ENCODE measurements at regions not wholly inside any gene's neighbourhood (a gene's known extent, or its start where the extent isn't known, plus 50 kb on each side); places are given as distances from the start of the nearest gene placed in this dataset.

DNA sequence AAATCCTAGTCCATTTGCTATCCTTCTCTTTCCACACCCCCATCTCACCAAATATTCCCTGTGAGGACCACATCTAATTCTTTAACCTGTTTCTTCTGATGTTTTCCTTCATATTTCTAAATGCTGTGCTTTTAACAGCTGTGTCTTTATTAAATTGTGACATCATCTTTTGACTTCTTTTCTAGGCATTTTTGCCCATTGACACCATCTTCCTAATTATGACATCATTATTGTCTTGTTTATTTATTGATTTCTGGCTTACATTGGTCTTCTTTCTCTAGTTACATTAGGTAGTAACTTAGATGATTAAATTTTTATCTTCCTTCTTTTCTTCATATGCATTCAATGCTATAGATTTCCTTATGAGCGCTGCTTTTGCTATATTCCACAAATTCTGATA is 175.8 kb upstream of the PDE5A start:
- peaks cover 7% of the 10 kb centered on the region for H3K27me3 Mint-ChIP-seq
- TF ChIP-seq, protein P1, sequence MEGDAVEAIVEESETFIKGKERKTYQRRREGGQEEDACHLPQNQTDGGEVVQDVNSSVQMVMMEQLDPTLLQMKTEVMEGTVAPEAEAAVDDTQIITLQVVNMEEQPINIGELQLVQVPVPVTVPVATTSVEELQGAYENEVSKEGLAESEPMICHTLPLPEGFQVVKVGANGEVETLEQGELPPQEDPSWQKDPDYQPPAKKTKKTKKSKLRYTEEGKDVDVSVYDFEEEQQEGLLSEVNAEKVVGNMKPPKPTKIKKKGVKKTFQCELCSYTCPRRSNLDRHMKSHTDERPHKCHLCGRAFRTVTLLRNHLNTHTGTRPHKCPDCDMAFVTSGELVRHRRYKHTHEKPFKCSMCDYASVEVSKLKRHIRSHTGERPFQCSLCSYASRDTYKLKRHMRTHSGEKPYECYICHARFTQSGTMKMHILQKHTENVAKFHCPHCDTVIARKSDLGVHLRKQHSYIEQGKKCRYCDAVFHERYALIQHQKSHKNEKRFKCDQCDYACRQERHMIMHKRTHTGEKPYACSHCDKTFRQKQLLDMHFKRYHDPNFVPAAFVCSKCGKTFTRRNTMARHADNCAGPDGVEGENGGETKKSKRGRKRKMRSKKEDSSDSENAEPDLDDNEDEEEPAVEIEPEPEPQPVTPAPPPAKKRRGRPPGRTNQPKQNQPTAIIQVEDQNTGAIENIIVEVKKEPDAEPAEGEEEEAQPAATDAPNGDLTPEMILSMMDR (IDR thresholded peaks at IDR 0.05): no peak
- CTCF ChIA-PET: no interaction called here
- H3K36me3 Mint-ChIP-seq (ENCODE audit: low read depth): no peaks in the 10 kb centered on the region
- H3K27ac Mint-ChIP-seq: no peak overlapping the region
- Histone ChIP-seq H3K9me3 (ENCODE audit: control insufficient read depth in 1 of 2, insufficient read depth in 1 of 2, low read length in 2 of 2) (no peaks in the 10 kb centered on the region), H3K4me1 (ENCODE audit: insufficient read depth, low read length) (no peaks in the 10 kb centered on the region), H3K27me3 (ENCODE audit: control insufficient read depth in 1 of 2, insufficient read depth in 2 of 2, low read length in 2 of 2) (no peaks in the 10 kb centered on the region), H3K4me3 (ENCODE audit: low read length) (no peak overlapping the region), H3K36me3 (ENCODE audit: insufficient read depth, low read length) (no peaks in the 10 kb centered on the region), H3K27ac (ENCODE audit: low read depth in 1 of 2, low read length in 2 of 2) (no peak overlapping the region)
- intact Hi-C loops (cut with DNase I, micrococcal nuclease): loop anchor here in 1 of 2 experiments (5.0 kb wide), 1 partner anchor 622 kb away; no protein-coding TSS in a partner anchor
- no peaks in the 10 kb centered on the region for H3K9me3 Mint-ChIP-seq
- H3K4me3 Mint-ChIP-seq: no peak overlapping the region
- H3K4me1 Mint-ChIP-seq (ENCODE audit: low read depth): no peaks in the 10 kb centered on the region
- DNase-seq: no peak
- no peak for ATAC-seq (ENCODE audit: poor library complexity)
- POLR2A ChIA-PET: no interaction called here

DNA sequence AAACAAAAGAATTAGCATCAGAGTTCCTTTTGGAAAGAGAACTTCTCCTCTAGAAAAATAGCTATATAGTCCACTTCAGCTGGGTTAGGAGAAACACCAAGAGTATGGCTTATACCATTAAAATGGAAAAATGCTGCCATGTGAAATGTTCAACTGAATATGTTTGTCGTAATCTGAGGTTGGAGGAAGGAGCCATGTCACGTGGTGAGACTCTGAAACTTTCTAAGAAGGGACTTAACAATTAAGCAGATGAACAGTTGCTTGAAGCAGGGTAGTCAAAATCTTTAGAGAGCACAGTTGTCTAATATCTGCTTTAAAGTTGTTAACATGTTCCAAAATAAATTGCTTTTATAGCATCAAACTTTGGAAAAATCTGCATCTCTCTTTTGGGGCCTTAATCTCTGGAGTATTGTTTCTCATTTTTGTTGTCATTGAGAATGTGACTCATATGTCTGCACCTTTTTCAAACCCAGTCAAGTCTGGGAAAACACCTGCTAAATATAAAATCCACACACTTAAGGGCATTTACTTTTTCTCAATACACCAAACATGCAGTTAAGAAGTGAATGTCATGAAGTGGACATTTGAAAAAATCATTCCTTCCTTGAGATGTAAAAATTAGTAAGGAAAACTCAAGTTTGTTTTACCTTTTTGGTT is 168.8 kb upstream of the PDE5A start:
- Mint-ChIP-seq H3K4me3 (no peak overlapping the region), H3K9me3 (no peaks in the 10 kb centered on the region), H3K36me3 (ENCODE audit: low read depth) (no peaks in the 10 kb centered on the region), H3K27me3 (no peaks in the 10 kb centered on the region), H3K27ac (no peak overlapping the region), H3K4me1 (ENCODE audit: low read depth) (no peaks in the 10 kb centered on the region)
- Histone ChIP-seq H3K27me3 (ENCODE audit: control insufficient read depth in 1 of 2, insufficient read depth in 2 of 2, low read length in 2 of 2) (no peaks in the 10 kb centered on the region), H3K36me3 (ENCODE audit: insufficient read depth, low read length) (no peaks in the 10 kb centered on the region), H3K9me3 (ENCODE audit: control insufficient read depth in 1 of 2, insufficient read depth in 1 of 2, low read length in 2 of 2) (no peaks in the 10 kb centered on the region), H3K4me3 (ENCODE audit: low read length) (no peak overlapping the region), H3K4me1 (ENCODE audit: insufficient read depth, low read length) (no peaks in the 10 kb centered on the region), H3K27ac (ENCODE audit: low read depth in 1 of 2, low read length in 2 of 2) (no peak overlapping the region)
- no peak for ATAC-seq (ENCODE audit: poor library complexity)
- TF ChIP-seq, protein P1 (IDR thresholded peaks at IDR 0.05): no peak
- CTCF ChIA-PET: no interaction called here
- no peak for DNase-seq
- intact Hi-C loops (cut with DNase I, micrococcal nuclease): no loop called here
- POLR2A ChIA-PET: no interaction called here

DNA sequence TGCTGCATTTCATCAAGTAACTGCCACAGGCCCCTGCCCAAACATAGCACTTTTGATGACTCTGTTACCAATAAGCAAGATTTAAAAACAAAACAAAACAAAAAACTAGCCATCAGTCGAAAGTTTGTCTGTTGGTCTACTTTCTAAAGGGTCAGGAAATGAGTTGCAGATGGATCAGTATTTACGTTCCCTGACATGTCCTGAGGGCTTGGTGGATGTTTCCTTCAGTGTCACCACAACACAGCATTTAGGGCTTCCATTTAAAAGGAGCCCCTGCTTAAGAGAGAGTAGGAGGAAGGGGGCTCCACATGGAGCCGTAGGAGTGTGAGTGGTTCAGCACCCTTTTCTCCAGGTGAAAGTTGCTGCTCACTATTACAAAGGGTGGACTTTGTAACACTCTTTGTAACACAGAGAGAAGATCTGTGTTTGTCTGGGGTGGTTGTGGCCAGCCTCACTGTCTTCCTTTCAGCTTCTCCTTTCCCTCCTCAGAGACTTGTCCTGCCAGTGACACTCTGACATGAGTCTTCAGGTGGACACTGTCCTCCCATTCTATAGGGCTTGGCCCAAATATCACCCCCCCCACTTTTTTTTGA is 167.5 kb upstream of the PDE5A start:
- Histone ChIP-seq H3K4me1 (ENCODE audit: insufficient read depth, low read length) (no peaks in the 10 kb centered on the region), H3K36me3 (ENCODE audit: insufficient read depth, low read length) (no peaks in the 10 kb centered on the region), H3K27ac (ENCODE audit: low read depth in 1 of 2, low read length in 2 of 2) (no peak overlapping the region), H3K27me3 (ENCODE audit: control insufficient read depth in 1 of 2, insufficient read depth in 2 of 2, low read length in 2 of 2) (no peaks in the 10 kb centered on the region), H3K9me3 (ENCODE audit: control insufficient read depth in 1 of 2, insufficient read depth in 1 of 2, low read length in 2 of 2) (no peaks in the 10 kb centered on the region), H3K4me3 (ENCODE audit: low read length) (no peak overlapping the region)
- no peaks in the 10 kb centered on the region for H3K4me1 Mint-ChIP-seq (ENCODE audit: low read depth)
- no peak overlapping the region for H3K27ac Mint-ChIP-seq
- ChIA-PET POLR2A (no interaction called here), CTCF (no interaction called here)
- no peak for ATAC-seq (ENCODE audit: poor library complexity)
- H3K4me3 Mint-ChIP-seq: no peak overlapping the region
- no peaks in the 10 kb centered on the region for H3K9me3 Mint-ChIP-seq
- TF ChIP-seq, protein P1 (IDR thresholded peaks at IDR 0.05): no peak
- intact Hi-C loops (cut with DNase I, micrococcal nuclease): no loop called here
- DNase-seq: no peak
- no peaks in the 10 kb centered on the region for H3K36me3 Mint-ChIP-seq (ENCODE audit: low read depth)
- peaks cover under 1% of the 10 kb centered on the region for H3K27me3 Mint-ChIP-seq
